ENCODE measurements at regions not wholly inside any gene's neighbourhood (a gene's known extent, or its start where the extent isn't known, plus 50 kb on each side); places are given as distances from the start of the nearest gene placed in this dataset.

DNA sequence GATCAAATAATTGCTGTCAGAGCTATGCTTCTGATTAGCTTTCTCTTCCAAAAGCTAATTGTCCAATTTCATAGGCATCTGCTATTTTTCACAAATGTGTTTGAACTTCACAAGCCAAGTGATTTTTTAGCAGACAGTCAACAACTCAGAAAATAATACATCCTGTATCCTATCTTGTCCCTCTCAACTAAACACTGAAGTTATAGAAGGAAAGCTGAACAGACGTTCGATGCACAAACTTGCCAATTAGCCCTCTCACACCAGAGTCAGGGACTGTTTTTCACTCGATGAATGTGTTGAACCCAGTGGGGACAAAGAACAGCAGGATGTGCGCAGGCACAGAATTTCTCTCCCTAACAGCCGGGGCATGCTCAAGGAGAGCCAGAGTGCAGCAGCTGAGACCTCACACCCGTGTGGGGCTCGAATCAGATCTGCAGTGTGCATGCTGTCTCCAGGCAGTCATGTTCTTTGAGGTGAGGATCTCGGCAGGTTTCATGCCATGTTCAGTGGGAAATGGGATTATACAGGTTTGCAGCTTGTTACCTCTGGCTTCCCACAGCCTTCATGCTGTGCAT lies 246.7 kb upstream of the SDK2 start:
- TF ChIP-seq TCF7L2 (IDR thresholded peaks at IDR 0.05; ENCODE audit: low read depth, low read length) (no peak), POLR2AphosphoS5 (IDR thresholded peaks at IDR 0.05; ENCODE audit: low read depth, low read length) (no peak), SIN3A (IDR thresholded peaks at IDR 0.05; ENCODE audit: borderline replicate concordance, insufficient read depth, low read depth, low read length) (no peak)
- TF ChIP-seq, protein P1, sequence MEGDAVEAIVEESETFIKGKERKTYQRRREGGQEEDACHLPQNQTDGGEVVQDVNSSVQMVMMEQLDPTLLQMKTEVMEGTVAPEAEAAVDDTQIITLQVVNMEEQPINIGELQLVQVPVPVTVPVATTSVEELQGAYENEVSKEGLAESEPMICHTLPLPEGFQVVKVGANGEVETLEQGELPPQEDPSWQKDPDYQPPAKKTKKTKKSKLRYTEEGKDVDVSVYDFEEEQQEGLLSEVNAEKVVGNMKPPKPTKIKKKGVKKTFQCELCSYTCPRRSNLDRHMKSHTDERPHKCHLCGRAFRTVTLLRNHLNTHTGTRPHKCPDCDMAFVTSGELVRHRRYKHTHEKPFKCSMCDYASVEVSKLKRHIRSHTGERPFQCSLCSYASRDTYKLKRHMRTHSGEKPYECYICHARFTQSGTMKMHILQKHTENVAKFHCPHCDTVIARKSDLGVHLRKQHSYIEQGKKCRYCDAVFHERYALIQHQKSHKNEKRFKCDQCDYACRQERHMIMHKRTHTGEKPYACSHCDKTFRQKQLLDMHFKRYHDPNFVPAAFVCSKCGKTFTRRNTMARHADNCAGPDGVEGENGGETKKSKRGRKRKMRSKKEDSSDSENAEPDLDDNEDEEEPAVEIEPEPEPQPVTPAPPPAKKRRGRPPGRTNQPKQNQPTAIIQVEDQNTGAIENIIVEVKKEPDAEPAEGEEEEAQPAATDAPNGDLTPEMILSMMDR (IDR thresholded peaks at IDR 0.05): no peak
- TF ChIP-seq, protein P2, sequence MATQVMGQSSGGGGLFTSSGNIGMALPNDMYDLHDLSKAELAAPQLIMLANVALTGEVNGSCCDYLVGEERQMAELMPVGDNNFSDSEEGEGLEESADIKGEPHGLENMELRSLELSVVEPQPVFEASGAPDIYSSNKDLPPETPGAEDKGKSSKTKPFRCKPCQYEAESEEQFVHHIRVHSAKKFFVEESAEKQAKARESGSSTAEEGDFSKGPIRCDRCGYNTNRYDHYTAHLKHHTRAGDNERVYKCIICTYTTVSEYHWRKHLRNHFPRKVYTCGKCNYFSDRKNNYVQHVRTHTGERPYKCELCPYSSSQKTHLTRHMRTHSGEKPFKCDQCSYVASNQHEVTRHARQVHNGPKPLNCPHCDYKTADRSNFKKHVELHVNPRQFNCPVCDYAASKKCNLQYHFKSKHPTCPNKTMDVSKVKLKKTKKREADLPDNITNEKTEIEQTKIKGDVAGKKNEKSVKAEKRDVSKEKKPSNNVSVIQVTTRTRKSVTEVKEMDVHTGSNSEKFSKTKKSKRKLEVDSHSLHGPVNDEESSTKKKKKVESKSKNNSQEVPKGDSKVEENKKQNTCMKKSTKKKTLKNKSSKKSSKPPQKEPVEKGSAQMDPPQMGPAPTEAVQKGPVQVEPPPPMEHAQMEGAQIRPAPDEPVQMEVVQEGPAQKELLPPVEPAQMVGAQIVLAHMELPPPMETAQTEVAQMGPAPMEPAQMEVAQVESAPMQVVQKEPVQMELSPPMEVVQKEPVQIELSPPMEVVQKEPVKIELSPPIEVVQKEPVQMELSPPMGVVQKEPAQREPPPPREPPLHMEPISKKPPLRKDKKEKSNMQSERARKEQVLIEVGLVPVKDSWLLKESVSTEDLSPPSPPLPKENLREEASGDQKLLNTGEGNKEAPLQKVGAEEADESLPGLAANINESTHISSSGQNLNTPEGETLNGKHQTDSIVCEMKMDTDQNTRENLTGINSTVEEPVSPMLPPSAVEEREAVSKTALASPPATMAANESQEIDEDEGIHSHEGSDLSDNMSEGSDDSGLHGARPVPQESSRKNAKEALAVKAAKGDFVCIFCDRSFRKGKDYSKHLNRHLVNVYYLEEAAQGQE (IDR thresholded peaks at IDR 0.05; ENCODE audit: insufficient read depth in 1 of 2, low read depth in 2 of 2, low read length in 1 of 2): no peak
- intact Hi-C loops (cut with micrococcal nuclease; ENCODE audit: unreplicated experiment): no loop called here
- ChIA-PET POLR2A (interaction anchor here (0.6 kb wide), 1 partner anchor 402 kb away, joined by 3 read pairs; no protein-coding TSS in a partner anchor), CTCF (no interaction called here)
- Histone ChIP-seq H3K27me3 (ENCODE audit: control insufficient read depth, insufficient read depth, low read length) (peaks cover 17% of the 10 kb centered on the region), H3K9me3 (ENCODE audit: control insufficient read depth, insufficient read depth, low read depth, low read length) (no peaks in the 10 kb centered on the region), H3K36me3 (ENCODE audit: control insufficient read depth, insufficient read depth, low read length) (no peaks in the 10 kb centered on the region), H3K27ac (ENCODE audit: low read length) (no peak overlapping the region), H3K4me3 (ENCODE audit: low read depth in 2 of 2, low read length in 2 of 2) (no peak overlapping the region), H3K4me1 (ENCODE audit: control insufficient read depth, insufficient read depth, low read length) (no peaks in the 10 kb centered on the region)
- ATAC-seq: no peak
- in situ Hi-C loops (cut with HindIII; ENCODE audit: low pct_unique_long_range_greater_than_20kb, low sequenced_read_pairs): no loop called here
- no peak for DNase-seq (ENCODE audit: low read depth, low spot score)
- BruUV-seq (replicated peaks): no TSS peak

DNA sequence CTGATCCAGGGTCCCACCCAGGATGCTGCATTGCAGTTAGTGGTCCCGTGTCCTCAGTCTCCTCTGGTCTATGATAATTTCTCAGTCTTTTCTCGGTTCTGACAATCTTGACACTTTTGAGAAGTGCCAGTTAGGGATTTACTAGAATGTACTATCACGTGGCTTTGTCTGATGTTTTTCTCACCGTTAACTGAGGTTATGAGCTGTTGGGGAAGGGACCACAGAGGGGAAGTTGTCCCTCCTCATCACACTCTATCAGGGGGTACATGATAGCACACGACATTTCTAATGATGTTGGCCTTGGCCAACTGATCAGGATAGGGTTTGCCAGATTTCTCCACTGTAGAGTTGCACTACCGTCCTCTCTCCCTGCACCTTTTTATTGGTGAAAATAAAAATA lies 250.9 kb upstream of the SDK2 start:
- CTCF ChIA-PET: no interaction called here

More for the DNA sequence above, 250.9 kb upstream of the SDK2 start:
- no TSS peak for BruUV-seq (replicated peaks)
- Histone ChIP-seq H3K36me3 (ENCODE audit: control insufficient read depth, insufficient read depth, low read length) (no peaks in the 10 kb centered on the region), H3K27ac (ENCODE audit: low read length) (no peak overlapping the region), H3K4me3 (ENCODE audit: low read depth in 2 of 2, low read length in 2 of 2) (no peak overlapping the region), H3K4me1 (ENCODE audit: control insufficient read depth, insufficient read depth, low read length) (no peaks in the 10 kb centered on the region), H3K27me3 (ENCODE audit: control insufficient read depth, insufficient read depth, low read length) (peaks cover 34% of the 10 kb centered on the region), H3K9me3 (ENCODE audit: control insufficient read depth, insufficient read depth, low read depth, low read length) (no peaks in the 10 kb centered on the region)
- in situ Hi-C loops (cut with HindIII; ENCODE audit: low pct_unique_long_range_greater_than_20kb, low sequenced_read_pairs) (no loop called here), intact Hi-C loops (cut with micrococcal nuclease; ENCODE audit: unreplicated experiment) (no loop called here)
- no peak for TF ChIP-seq TCF7L2 (IDR thresholded peaks at IDR 0.05; ENCODE audit: low read depth, low read length)
- TF ChIP-seq SIN3A (IDR thresholded peaks at IDR 0.05; ENCODE audit: borderline replicate concordance, insufficient read depth, low read depth, low read length): no peak
- TF ChIP-seq, protein P1 (IDR thresholded peaks at IDR 0.05): no peak
- TF ChIP-seq POLR2AphosphoS5 (IDR thresholded peaks at IDR 0.05; ENCODE audit: low read depth, low read length): no peak
- ATAC-seq (no peak), DNase-seq (ENCODE audit: low read depth, low spot score) (no peak)
- POLR2A ChIA-PET: no interaction called here

Measured in Panc1 (cell line).